Pulmonary artery endothelial cell (primary cell): ENCODE measurements at regions not wholly inside any gene's neighbourhood (a gene's known extent, or its start where the extent isn't known, plus 50 kb on each side); places are given as distances from the start of the nearest gene placed in this dataset.

Experiments
- DNase-seq: peaks from one replicate; pipeline ENCODE4 v3.0.0-alpha.2; 2011; ENCODE audit warnings: low read depth, low spot score

DNA sequence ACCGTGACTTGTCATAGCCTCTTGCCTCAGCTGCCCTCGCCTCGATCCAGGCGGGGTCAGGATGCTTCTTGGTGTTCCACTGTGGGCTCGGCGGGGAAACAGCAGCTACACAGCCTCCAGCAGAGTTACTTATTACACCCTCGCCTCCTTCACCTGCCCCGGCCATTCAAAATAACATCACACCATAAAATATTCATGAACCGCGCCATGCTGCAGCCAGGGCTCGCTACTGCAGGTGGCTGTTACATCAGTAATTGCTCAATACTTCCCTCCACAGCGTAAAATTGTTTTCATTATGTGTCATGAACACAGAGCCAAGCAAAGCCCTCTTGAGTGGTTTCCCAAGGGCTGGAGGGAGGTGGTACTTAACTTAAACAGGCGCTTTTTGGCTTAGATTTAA is 241.5 kb upstream of the SP8 start:
- DNase-seq: no peak

DNA sequence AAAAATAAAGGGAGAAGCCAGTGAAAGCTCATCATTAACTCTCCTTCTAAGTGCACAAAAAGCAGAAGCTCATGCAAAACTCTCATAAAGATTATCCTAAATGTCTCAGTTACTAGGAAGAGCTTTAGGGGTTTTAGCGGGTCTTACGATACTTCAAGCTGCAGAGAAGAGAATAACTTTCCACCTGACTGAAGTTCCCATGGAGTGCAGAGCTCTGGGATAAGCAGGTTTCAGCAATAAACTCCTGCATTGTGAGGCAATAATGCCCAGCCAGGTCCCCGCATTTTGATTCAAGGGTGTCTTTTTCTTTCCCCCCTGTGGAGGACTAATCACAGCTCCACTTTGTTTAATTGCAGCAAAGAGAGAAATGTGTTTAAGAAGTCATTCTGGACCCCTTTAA is 241.9 kb upstream of the SP8 start:
- no peak for DNase-seq

DNA sequence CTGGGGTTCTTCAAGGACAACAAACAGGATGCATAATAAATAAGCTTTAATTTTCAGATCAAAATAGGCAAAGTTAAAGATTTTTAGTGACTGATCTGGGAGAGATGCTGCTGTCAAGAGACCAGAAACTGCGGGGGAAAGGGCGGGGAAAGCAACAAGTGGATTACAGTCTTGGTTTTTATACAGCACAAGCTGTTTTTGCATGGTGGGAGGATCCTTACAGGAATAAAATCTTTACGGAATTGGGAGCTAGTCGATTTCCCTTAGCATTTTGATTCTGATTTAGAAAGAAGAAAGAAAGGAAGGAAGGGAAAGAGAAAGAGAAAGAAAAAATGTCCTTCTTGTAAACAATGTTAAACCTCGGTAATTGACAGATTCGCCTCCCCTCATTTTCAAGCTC is 242.3 kb upstream of the SP8 start:
- DNase-seq: no peak

DNA sequence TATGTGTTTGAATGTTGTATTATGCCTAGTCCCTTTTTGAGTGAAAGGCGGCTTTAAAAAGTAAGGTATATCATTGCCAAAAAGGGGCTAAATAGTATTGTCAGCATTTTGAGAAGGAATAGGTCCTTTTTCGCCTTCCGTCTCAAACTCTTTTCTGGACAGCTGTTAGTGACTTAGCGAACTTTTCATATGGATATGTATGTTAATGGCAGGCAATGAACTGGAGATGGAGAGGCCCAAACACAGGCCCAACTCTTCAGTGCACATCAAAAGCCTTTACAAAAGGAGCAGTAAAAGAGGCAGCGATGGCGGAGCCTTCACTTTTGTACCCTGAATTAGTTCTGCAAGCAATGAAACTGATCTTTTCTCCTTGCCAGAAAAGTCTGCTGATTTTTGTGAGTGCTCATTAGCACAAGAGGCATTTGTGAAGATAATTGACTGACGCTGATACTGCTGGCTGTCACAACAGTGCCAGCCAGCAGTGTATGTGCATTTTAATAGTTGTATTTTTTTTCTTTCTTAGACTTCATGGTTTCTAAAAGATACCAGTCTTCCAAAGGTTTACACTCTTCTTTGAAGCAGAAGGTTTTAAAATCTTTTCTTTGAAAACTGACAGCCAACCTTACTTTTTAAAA is 243.7 kb upstream of the SP8 start:
- no peak for DNase-seq

DNA sequence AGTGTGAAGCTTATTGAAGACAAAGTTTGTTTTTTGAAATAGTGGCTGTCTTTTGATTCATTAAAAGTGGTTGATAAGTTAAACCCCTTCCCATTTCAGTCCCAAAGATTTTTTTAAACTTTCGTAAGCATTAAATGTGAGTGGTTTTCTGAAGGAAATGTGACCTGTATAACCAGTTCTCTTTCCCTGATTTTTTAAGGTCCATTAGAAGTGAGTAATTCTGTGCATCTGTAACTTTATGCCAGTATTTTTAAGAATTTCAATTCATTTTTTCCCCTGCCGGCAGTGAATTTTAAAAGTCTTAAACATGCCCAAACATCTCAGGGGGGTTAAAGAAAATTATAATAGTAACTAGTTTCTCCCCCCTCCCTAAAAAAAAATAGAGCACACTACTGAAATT is 254.6 kb upstream of the SP8 start:
- DNase-seq: no peak

DNA sequence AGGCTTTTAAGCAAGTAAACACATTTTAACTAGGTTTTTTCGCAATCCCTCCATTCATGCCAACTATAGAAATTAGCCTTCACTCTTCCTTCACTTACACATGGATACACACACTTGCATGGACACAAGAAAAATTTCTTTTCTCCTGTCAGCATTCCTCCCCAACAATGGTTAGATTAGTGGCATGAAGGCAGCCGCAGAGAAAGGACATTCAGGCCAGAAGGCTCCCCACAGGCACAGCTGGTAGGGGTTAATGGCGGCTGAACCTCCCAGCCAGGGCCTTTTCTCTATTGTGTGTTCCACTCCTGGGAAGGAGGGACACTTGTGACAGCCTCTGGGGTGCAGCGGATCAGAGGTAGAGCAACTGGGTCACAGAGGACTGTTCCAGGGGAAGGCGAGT is 255.0 kb upstream of the SP8 start:
- DNase-seq: no peak

DNA sequence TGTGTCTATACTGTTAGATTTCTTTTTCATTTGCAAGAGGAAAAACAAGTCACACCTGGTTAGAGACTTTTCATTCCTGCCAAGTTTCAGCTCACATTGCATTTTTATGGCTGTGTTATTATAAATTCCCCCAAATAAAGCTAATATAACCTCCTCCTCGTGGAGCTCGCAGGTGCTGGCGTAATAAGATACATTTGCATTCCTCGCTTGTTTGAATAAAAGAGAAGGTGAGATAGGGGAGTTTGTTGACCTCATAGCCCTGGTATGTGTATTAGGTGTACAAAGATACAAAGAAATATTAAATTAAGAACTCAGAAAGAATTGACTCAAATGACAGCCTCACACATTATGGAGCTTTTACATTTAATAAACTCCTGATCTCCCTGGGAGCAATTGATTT is 257.7 kb upstream of the SP8 start:
- DNase-seq: no peak

DNA sequence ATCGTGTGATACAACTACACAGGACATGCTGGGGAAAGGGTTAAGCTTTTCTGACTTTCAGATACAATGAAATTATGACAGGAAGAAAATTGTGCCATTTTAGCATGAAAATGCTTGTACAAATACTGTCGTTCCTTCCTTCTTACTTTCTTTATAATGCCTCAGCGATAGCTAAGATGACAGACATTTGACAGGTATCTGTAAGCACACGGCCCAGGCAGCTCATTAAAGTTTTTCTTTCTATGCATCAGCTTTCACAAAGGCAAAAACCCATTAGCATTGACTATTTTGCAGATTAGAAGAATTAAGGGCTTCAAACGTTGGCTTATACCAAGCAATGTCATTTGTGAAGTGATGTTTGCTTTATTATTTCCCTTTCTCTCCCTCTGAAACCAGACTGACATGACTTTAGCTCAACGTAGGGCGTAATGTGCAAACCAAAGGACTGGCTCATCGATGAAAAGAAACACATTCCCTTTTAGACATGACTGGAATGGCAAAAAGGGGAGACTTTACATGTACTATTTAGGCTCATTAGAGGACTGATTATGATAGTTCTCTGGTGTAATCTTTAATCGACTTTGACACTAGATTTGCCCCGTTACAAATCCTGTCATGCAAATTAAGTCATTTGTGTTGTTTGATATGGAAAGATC is 258.4 kb upstream of the SP8 start:
- DNase-seq: no peak

DNA sequence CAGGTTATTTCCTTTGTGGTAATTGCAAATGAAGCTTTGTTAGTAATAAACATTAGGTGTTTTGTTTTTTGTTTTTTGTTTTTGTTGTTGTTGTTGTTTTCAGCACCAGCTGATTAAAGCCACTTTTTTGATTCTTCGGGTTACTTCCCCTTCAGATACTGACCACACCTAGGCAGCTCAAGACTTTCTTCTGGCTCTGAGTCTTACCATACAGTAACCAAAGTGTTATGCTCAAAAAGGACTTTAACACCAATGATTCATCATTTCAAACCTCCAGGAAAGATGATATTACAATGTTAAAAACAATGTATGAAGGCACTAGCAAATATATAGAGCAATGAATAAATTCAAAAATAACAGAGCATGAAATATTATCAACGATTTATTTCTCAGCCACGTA is 265.2 kb upstream of the SP8 start:
- DNase-seq: no peak

DNA sequence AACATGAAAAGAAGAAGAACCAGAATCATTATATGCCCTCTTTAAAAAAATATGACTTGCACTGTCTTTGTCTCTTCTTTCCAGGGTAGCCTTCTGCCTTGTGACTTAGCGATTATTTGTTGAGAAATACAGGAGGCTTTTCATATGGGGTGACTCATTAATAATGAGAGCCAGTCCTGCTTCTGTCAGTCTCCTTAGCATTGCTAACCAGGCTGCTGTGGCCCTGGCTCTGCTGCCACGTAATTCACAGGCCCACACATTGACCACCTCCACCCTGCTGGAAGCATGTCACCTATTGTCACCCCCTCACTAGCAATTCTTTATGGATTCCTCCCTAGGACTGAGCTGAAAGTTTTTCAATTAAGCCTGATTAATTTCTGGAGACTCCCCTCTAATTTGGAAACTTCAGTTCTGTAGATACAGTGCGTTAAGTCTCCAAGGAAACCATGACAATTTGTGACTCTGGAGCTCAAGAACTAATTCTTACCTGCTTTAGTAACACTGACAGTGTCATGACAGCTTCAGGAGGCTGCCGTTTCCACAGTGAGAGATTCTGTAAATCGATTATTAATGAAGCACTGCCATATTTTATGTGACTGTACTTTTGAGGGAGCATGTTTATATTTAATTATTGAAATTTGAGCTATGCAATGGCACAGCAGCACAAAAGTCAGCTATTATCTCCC is 267.9 kb upstream of the SP8 start:
- DNase-seq: no peak

DNA sequence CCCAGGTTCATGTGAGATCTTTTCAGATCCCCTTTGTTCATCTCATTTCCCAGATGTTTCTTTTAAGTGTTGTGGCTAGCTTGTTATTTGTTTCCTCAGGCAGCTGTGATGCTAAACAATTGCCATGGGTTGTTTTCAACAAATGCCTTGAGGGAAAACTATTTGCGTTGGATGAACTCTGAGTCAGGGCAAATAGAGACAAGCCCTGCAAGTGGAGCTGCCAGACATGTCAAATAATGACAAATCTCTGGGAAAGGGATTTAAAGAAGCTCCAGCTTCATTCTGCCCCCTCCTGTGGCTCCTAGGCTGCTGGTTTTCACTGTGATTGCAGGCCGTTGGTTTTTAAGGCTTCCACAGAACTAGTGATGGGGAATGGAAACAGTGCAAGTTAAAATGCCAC is 272.4 kb upstream of the SP8 start:
- no peak for DNase-seq

DNA sequence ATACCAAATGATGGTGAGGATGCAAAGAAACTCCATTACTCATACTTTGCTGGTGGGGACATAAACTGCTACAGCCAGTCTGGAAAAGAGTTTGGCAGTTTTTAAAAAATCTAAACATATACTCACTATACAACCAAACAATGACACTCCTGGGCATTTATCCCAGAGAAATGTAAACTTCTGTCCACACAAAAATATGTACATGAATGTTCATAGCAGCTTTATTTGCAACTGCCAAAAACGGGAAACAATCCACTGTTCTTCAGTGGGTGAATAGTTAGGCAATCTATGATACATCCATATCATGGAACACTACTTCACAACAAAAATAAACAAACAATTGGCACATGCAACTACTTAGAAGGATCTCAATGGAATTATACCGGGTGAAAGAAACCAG is 276.4 kb upstream of the SP8 start:
- no peak for DNase-seq

DNA sequence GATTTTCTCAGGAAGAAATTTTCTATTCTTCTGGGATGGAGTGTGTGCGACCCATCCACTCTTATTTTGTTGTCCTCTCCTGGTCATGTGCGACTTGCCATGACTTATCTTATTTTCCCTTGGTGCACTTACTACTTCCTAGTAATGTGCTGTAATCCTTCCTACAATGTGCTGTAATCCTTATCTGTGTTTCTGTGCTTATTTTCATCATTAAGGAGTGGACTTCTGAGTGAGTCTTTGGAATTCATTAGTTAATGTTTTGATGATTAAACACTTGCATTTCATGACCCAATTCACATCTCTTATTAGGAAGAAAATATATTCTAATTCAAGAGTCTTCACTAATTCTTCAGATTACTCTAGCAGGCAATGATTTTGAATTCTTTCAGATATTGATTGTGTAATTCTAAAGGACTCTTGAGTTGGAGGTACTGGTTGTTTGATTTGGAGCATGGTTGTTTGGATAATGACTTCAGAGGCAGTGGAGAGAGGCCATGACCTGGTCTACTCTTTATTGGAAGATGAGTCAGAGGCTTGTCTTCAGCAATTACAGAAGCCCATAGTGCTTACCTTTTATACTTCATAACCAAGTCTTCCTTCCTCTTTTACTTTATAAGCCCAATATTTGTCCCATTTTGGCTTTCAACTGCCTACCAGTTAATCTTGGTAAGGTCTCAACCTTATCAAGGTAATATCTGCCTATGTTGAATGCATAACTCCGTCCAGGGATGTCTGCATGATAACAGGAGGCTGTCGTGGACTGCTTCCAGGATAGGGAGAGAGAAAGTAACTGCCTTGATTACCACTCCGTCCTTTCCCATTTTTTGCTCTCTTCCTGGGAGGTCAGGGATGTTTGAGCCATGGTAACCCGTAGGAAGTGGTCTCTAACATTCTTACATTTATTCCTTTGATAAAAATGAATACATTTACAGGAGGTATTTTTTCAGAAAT is 278.3 kb upstream of the SP8 start:
- no peak for DNase-seq

DNA sequence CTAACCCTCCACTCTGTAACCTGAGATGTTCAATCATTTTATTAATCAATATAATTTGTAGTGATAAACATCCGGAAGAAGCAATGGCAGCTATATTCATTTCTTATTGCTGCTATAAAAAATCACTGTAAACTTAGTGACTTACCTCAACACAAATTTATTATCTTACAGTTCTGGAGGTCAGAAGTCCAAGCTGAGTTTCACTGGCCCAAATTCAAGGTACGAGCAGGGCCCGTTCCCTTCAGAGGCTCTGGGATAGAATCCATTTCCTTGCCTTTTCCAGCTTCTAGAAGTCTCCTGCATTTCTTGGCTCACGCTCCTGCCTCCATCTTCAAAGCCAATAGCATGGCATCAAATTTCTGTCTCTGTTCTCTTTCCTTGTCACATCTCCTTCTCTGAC is 279.5 kb upstream of the SP8 start:
- DNase-seq: no peak

DNA sequence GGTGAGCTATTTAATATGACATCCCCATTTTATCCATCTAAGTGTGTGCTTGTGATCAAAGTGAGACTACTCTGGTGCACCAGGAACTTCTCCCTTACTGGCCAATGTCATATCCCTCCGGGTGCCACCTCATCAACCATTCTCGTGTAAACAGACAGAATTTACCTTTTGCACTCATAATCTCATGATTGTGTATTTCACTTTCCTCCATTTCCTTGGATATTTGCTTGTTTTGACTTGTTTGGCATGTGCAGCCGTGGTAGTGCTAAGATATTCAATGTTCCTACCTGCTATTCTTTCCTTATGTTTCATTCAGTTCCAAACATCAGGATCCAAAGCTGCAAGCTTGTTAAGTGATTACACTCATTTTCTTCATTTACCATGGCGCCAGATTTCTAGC is 280.5 kb upstream of the SP8 start:
- no peak for DNase-seq

DNA sequence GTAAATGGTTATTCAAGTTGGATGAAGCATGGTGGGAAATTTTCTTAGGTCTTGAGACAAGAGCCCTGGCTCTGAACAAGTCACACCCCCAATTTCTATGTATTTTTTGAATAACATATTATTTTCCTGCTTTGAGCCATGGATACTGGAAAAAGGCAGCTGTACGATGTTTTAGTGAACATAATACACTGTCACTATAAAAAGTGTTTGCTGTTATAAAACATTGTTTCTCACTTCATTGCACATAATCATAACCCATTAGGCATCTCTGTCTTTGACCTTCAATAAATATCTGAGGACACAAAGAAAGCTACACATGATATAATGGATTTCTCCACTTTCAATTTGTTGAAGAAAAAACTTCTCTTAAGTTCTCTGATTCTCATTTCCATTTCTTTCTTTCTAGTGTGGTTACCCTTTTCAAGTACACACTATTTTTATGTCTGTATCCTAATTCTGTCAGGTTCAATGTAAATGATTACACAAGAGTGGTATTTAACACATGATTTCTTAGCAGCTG is 283.9 kb upstream of the SP8 start:
- DNase-seq: no peak

DNA sequence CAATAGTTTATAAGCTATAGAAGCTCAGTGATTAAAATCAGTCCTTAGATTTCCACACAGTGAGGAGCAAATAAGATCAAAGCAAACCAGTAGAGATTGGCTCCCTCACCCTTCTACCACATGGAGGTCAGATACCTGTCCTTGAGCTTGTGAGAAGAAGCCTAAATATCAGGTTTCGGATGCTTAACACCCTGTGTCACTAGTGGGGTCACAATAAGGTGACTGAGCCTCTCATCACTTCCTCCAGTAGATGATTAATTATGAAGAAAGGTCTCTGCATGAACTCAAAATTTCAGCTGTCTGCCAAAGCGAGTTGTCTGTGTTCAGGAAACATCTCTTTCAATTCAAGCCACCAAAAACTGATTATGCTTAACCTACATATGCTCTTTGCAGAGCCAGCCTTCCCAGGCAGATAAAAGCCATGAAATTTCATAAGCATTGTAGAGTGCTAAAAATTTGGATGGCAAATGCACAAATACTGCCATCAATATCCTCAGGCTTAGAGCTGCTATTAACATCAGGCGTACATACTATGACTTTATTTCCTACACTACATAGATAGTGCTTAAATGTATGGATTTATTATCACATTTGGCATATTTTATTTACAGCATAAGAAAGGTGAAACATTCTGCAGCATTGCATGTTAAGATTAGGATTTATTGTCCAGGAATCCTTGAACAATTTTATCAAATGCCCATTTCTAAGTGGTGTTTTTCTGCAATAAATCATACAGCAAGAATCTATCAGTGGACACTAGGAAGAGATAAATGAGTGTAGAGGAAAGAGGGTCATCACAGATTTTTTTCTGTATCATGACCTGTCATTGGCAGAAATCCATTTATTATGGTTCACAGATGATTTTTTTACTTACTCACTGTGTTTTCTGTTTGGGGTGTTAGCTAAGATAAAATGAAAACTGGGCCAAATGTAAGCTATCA is 285.1 kb upstream of the SP8 start:
- DNase-seq: no peak

DNA sequence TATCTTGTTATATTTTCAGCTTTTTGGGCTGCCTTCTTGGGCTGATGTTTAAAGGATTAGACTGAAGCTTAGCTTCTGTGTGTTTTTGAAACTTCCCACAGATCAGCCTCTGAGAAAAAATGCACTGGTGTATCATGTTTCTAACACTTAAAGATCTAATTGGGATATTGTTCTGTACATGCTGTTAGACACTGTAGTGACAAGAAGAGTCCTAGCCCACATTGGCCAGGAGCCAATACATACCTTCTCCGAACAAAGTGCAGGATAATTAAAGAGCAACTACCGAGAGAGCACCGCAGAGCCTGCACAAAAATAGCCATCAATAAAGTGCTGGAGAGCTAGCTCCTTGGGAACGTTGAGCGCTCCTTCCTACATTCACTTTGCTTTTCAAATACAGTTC is 289.4 kb upstream of the SP8 start:
- no peak for DNase-seq

DNA sequence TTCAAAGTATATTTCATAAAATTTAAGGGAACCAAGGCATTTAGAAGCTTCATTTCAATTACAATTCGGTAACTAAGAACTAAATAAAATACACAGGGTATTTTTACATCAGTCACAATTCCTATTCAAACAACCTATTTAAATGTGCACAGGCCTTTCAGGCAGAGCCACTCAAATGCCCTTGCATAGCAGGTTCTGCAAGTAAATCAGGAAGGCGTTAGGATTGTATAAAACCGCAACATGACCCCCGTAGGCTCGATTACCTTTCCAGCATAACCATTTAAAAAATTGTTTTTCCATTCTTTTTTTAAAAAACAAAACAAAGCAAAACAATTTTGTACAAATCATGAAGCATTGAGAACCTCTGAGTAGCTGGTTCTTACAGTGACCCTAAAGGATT is 289.9 kb upstream of the SP8 start:
- no peak for DNase-seq

DNA sequence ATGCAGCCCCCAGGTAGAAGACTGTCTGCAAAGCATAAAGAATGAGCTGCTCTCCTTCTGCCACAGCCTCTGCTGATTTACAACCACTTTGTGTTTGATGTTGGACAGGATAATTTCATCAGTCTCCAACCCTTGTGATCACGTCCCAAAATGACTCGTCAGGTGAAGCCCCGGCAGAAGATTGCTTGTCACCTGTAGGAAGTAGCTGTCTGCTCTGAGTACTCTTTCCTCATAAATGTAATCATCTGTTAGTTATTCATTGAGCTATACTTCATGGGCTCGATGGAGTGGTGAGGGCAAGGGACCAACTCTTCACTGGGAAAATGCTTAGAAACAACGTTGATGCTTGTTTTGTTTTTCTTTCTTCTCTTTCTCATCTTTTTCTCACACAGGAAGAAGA is 290.9 kb upstream of the SP8 start:
- DNase-seq: no peak

DNA sequence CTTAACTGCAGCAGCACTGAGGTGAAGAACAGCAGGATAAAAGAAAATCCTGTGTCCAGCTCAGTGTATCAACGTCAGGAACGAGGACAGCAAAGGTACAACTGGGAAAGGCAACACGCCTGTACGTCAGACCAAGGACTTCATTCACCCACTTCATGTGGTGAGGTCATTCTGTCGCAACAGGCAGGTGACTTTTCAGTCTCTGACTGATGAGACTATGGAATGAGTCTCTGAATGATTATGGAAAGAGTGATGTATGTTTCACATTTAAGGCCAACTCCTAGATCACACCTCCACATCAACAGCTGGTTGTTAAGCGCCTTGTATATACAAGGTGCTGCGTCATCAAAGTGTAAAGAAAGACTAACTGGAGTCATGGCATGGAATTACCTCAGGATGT is 297.6 kb upstream of the SP8 start:
- no peak for DNase-seq
